Peyer's patch (tissue), 4 donors: ENCODE measurements at regions not wholly inside any gene's neighbourhood (a gene's known extent, or its start where the extent isn't known, plus 50 kb on each side); places are given as distances from the start of the nearest gene placed in this dataset.

Experiments
- DNase-seq, 3 donors: peaks; one replicate each; pipeline ENCODE4 v3.0.0-alpha.2; 2017 to 2019
- H3K27ac ChIP-seq, 4 donors: fragments of 200-600 bp; sonication (generic); one replicate each; pipeline ENCODE4 v1.5.1; 2016 to 2019
- H3K27me3 ChIP-seq, 2 donors: fragments of 200-600 bp; sonication (generic); one replicate each; pipeline ENCODE4 v1.5.1; 2019
- H3K36me3 ChIP-seq, 3 donors: fragments of 200-600 bp; sonication (generic); one replicate each; pipeline ENCODE4 v1.5.1; 2016 to 2019
- H3K4me1 ChIP-seq, 4 donors: fragments of 200-600 bp; sonication (generic); one replicate each; pipeline ENCODE4 v1.5.1; 2016 to 2019
- H3K4me3 ChIP-seq, 4 donors: fragments of 200-600 bp; sonication (generic); 1 replicate in 3 of 4; 2 replicates in 1 of 4; pipeline ENCODE4 v1.5.1; 2016 to 2019; ENCODE audit warnings: mild to moderate bottlenecking in 1 of 4
- H3K9me3 ChIP-seq, 4 donors: fragments of 200-600 bp; sonication (generic); one replicate each; pipeline ENCODE4 v1.5.1; 2016 to 2019; ENCODE audit warnings: mild to moderate bottlenecking in 1 of 4
- CTCF ChIP-seq, 6 experiments: fragments of 450-650 bp in 4 of 6; fragments of 200-600 bp in 2 of 6; sonication (generic) in 1 of 6; IDR thresholded peaks; one replicate each; pipeline ENCODE4 v1.5.1; 2017 to 2019; ENCODE audit warnings: antibody characterized with exemption in 6 of 6, mild to moderate bottlenecking in 3 of 6, moderate library complexity in 1 of 6
- POLR2A ChIP-seq, 2 donors: fragments of 450-650 bp; IDR thresholded peaks; one replicate each; pipeline ENCODE4 v1.5.1; 2017; ENCODE audit warnings: antibody characterized with exemption in 2 of 2, mild to moderate bottlenecking in 2 of 2, moderate library complexity in 2 of 2

- Histone ChIP-seq H3K36me3 (no peaks in the 10 kb centered on the region), H3K27ac (no peak overlapping the region), H3K4me3 (no peak overlapping the region), H3K4me1 (no peaks in the 10 kb centered on the region), H3K9me3 (no peaks in the 10 kb centered on the region), H3K27me3 (no peaks in the 10 kb centered on the region)
- DNase-seq, result no peak
- no peak for TF ChIP-seq CTCF (IDR thresholded peaks at IDR 0.05)
- TF ChIP-seq POLR2A (IDR thresholded peaks at IDR 0.05), result no peak
Measured at GRCh38 chr18:71842666-71843065, 701.5 kb downstream of the CBLN2 start.

- no peaks in the 10 kb centered on the region for H3K27me3 ChIP-seq
- H3K27ac ChIP-seq, result no peak overlapping the region
- no peaks in the 10 kb centered on the region for H3K4me1 ChIP-seq
- H3K36me3 ChIP-seq, result no peaks in the 10 kb centered on the region
- no peak for DNase-seq
- no peak overlapping the region for H3K4me3 ChIP-seq
- no peak for TF ChIP-seq POLR2A (IDR thresholded peaks at IDR 0.05)
- TF ChIP-seq CTCF (IDR thresholded peaks at IDR 0.05), result no peak
- peaks cover 0 to 2% (median 0%) of the 10 kb centered on the region in 4 donors for H3K9me3 ChIP-seq
Measured at GRCh38 chr18:71837547-71837946, 706.6 kb downstream of the CBLN2 start.

- Histone ChIP-seq H3K27me3 (no peaks in the 10 kb centered on the region), H3K27ac (no peak overlapping the region), H3K36me3 (no peaks in the 10 kb centered on the region), H3K9me3 (peaks cover 0 to 2% (median 0%) of the 10 kb centered on the region in 4 donors), H3K4me3 (no peak overlapping the region), H3K4me1 (no peaks in the 10 kb centered on the region)
- no peak for TF ChIP-seq POLR2A (IDR thresholded peaks at IDR 0.05)
- no peak for TF ChIP-seq CTCF (IDR thresholded peaks at IDR 0.05)
- DNase-seq, result no peak
Measured at GRCh38 chr18:71832946-71833617, 711.1 kb downstream of the CBLN2 start.

- no peaks in the 10 kb centered on the region for H3K4me1 ChIP-seq
- no peak overlapping the region for H3K4me3 ChIP-seq
- no peaks in the 10 kb centered on the region for H3K27me3 ChIP-seq
- no peak overlapping the region for H3K27ac ChIP-seq
- DNase-seq, result no peak
- TF ChIP-seq CTCF (IDR thresholded peaks at IDR 0.05) (no peak), POLR2A (IDR thresholded peaks at IDR 0.05) (no peak)
- H3K36me3 ChIP-seq, result no peaks in the 10 kb centered on the region
- H3K9me3 ChIP-seq, result peaks cover 0 to 2% (median 0%) of the 10 kb centered on the region in 4 donors
Measured at GRCh38 chr18:71831039-71831438, 713.1 kb downstream of the CBLN2 start.

- DNase-seq, result no peak
- TF ChIP-seq CTCF (IDR thresholded peaks at IDR 0.05), result no peak
- no peak for TF ChIP-seq POLR2A (IDR thresholded peaks at IDR 0.05)
- no peaks in the 10 kb centered on the region for H3K36me3 ChIP-seq
- H3K27me3 ChIP-seq, result no peaks in the 10 kb centered on the region
- H3K27ac ChIP-seq, result no peak overlapping the region
- no peaks in the 10 kb centered on the region for H3K4me1 ChIP-seq
- H3K9me3 ChIP-seq, result no peaks in the 10 kb centered on the region
- H3K4me3 ChIP-seq, result no peak overlapping the region
Measured at GRCh38 chr18:71827301-71827700, 716.8 kb downstream of the CBLN2 start.

- Histone ChIP-seq H3K27me3 (no peaks in the 10 kb centered on the region), H3K4me3 (no peak overlapping the region), H3K27ac (no peak overlapping the region), H3K36me3 (no peaks in the 10 kb centered on the region), H3K4me1 (no peaks in the 10 kb centered on the region), H3K9me3 (no peaks in the 10 kb centered on the region)
- TF ChIP-seq POLR2A (IDR thresholded peaks at IDR 0.05) (no peak), CTCF (IDR thresholded peaks at IDR 0.05) (no peak)
- no peak for DNase-seq
Measured at GRCh38 chr18:71815305-71815704, 728.8 kb downstream of the CBLN2 start.
